ENCODE measurements at regions not wholly inside any gene's neighbourhood (a gene's known extent, or its start where the extent isn't known, plus 50 kb on each side); places are given as distances from the start of the nearest gene placed in this dataset.

DNA sequence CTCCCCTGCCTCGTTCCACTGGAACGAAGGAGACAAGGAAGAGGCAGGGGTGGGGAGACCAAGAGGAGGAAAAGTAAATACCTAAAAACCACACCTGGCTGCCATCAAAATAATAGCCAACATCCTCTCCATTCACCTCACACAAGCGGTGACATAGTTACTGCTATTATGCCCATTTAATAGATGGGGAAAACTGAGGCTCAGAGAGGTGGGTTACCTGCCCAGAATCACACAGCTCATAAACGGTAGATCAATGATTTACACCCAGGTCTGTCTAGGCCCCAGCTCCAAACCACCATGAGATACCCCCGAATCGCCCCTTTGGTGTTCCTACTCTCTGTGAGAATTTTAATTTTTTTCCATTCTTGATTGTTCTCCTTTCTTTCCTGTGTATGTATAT, 253.8 kb downstream of the BMP7 start:
- H3K27ac ChIP-seq = no peak overlapping the region
- no peaks in the 10 kb centered on the region for H3K4me1 ChIP-seq
- H3K27me3 ChIP-seq = no peaks in the 10 kb centered on the region
- no peak for TF ChIP-seq POLR2AphosphoS5 (IDR thresholded peaks at IDR 0.05)
- no peak for TF ChIP-seq POLR2A (IDR thresholded peaks at IDR 0.05)
- TF ChIP-seq, protein P1, sequence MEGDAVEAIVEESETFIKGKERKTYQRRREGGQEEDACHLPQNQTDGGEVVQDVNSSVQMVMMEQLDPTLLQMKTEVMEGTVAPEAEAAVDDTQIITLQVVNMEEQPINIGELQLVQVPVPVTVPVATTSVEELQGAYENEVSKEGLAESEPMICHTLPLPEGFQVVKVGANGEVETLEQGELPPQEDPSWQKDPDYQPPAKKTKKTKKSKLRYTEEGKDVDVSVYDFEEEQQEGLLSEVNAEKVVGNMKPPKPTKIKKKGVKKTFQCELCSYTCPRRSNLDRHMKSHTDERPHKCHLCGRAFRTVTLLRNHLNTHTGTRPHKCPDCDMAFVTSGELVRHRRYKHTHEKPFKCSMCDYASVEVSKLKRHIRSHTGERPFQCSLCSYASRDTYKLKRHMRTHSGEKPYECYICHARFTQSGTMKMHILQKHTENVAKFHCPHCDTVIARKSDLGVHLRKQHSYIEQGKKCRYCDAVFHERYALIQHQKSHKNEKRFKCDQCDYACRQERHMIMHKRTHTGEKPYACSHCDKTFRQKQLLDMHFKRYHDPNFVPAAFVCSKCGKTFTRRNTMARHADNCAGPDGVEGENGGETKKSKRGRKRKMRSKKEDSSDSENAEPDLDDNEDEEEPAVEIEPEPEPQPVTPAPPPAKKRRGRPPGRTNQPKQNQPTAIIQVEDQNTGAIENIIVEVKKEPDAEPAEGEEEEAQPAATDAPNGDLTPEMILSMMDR (IDR thresholded peaks at IDR 0.05) = no peak
- DNase-seq (ENCODE audit: low spot score in 2 of 2) = no peak
- intact Hi-C loops (cut with DNase I; ENCODE audit: low total_unique reads) = no loop called here
- H3K9me3 ChIP-seq = no peaks in the 10 kb centered on the region
- H3K36me3 ChIP-seq = no peaks in the 10 kb centered on the region
- H3K4me3 ChIP-seq = no peak overlapping the region

DNA sequence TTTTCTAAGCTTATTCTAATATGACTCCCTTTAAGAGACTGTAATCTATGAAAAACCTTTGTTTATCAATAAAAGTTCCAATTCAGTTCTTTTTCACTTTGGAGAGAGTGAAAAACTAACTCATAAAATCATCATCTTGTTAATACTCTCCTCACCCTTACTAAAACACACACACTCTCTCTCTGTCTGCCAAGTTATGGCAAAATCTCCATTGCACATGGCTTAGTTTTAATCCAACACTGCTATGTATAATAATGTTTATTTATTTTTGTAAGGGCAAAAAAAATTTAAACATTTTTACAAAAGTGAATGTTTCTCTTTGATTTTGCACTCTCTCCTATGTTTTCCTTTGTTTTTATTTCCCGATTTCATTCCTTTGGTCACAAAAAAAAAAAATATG, 253.2 kb downstream of the BMP7 start:
- H3K4me1 ChIP-seq = no peaks in the 10 kb centered on the region
- no peaks in the 10 kb centered on the region for H3K9me3 ChIP-seq
- H3K27ac ChIP-seq = no peak overlapping the region
- H3K36me3 ChIP-seq = no peaks in the 10 kb centered on the region
- intact Hi-C loops (cut with DNase I; ENCODE audit: low total_unique reads) = no loop called here
- no peak overlapping the region for H3K4me3 ChIP-seq
- H3K27me3 ChIP-seq = no peaks in the 10 kb centered on the region
- TF ChIP-seq, protein P1 (IDR thresholded peaks at IDR 0.05) = no peak
- TF ChIP-seq POLR2A (IDR thresholded peaks at IDR 0.05) (no peak), POLR2AphosphoS5 (IDR thresholded peaks at IDR 0.05) (no peak)
- no peak for DNase-seq (ENCODE audit: low spot score in 2 of 2)

DNA sequence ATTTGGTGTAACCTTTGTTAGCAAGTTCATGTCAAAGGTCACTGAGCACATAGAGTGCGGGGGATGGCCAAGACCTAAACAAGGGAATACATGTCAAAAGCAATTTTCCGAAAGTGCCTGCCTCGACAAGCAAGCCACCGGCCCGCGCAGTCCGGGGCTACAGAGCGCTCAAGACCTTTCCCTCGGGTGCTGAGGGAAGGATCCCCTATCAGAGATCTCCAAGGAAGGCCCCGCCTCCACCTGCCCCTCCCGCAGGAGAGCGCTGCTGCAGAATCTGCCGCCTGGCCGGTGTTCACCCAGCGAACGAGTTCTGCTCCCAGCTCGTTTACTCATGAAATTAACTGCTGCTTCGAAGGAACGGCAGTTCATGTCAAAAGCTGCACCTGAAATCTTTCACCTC, 252.7 kb downstream of the BMP7 start:
- no peaks in the 10 kb centered on the region for H3K9me3 ChIP-seq
- TF ChIP-seq, protein P1 (IDR thresholded peaks at IDR 0.05) = no peak
- no peaks in the 10 kb centered on the region for H3K4me1 ChIP-seq
- H3K36me3 ChIP-seq = no peaks in the 10 kb centered on the region
- H3K4me3 ChIP-seq = peak overlapping the region in 1 of 3 donors; percentile 28
- DNase-seq (ENCODE audit: low spot score in 2 of 2) = no peak
- no peaks in the 10 kb centered on the region for H3K27me3 ChIP-seq
- no peak overlapping the region for H3K27ac ChIP-seq
- intact Hi-C loops (cut with DNase I; ENCODE audit: low total_unique reads) = no loop called here

DNA sequence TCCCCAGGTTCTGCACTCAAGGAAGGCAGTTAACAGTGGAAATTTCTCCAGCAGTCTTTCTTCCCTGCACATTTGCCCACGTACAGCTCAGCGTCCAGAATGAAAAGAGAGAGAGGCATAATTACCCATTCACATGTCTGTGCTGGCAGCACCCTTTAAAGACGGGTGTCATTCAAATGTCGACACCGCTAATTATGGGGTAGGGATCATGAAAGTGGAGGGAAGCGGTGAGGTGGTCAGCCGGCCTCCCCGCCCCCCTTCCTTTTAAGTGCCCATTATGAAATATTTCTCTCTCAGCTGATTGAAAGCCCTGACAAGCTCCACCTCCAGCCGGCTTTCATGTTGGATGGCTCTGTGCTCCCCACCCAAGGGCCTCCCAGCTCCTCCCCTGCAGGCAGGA, 246.1 kb downstream of the BMP7 start:
- intact Hi-C loops (cut with DNase I; ENCODE audit: low total_unique reads) = no loop called here
- no peak for DNase-seq (ENCODE audit: low spot score in 2 of 2)
- Histone ChIP-seq H3K4me3 (no peak overlapping the region), H3K27me3 (peaks cover 0 to 11% of the 10 kb centered on the region in 2 donors), H3K27ac (no peak overlapping the region), H3K9me3 (no peaks in the 10 kb centered on the region), H3K4me1 (no peaks in the 10 kb centered on the region), H3K36me3 (no peaks in the 10 kb centered on the region)
- TF ChIP-seq, protein P1 (IDR thresholded peaks at IDR 0.05) = no peak
- no peak for TF ChIP-seq POLR2AphosphoS5 (IDR thresholded peaks at IDR 0.05)
- no peak for TF ChIP-seq POLR2A (IDR thresholded peaks at IDR 0.05)

DNA sequence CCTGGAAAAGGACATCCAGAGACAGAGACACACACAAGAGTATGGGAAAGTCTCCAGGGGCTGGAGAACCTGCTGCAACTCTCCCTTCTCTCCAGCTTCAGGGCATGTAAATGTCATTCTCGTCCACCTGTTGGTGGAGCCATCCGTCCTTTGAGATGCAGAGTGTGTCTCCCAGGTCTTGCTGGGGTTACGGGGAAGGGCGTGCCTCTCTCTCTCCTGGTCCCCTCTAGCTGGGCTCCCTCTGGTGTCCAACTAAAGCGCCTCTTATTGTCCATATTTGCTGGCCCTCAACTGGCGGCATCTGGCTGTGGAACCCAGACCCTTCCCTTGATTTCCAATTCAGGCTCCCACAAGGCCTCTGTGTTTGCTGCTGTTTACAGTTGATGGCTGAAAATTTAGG, 244.1 kb downstream of the BMP7 start:
- no peak for DNase-seq (ENCODE audit: low spot score in 2 of 2)
- Histone ChIP-seq H3K4me1 (no peaks in the 10 kb centered on the region), H3K4me3 (no peak overlapping the region), H3K27ac (no peak overlapping the region), H3K27me3 (peaks cover 0 to 11% of the 10 kb centered on the region in 2 donors), H3K9me3 (no peaks in the 10 kb centered on the region), H3K36me3 (no peaks in the 10 kb centered on the region)
- intact Hi-C loops (cut with DNase I; ENCODE audit: low total_unique reads) = no loop called here
- TF ChIP-seq POLR2AphosphoS5 (IDR thresholded peaks at IDR 0.05) (no peak), POLR2A (IDR thresholded peaks at IDR 0.05) (no peak)
- TF ChIP-seq, protein P1 (IDR thresholded peaks at IDR 0.05) = no peak
